Natural killer cell treated with Interleukin-12 subunit alpha and Interleukin-12 subunit beta and Interleukin-15 and Interleukin-18, amount 100 ng/mL, for 72 hours (primary cell): ENCODE measurements at regions not wholly inside any gene's neighbourhood (a gene's known extent, or its start where the extent isn't known, plus 50 kb on each side); places are given as distances from the start of the nearest gene placed in this dataset.

ENCODE experiments used
- ATAC-seq, 2 donors: fragments of 150-1000 bp; cut with Tn5 transposase in 1 of 2; sonication (Bioruptor Pico), chemical (Tn5 transposase) in 1 of 2; 2 replicates each; pipeline ENCODE4 v1.10.0; 2021
- DNase-seq: peaks from one replicate; pipeline ENCODE4 v3.0.0; 2022; ENCODE audit warnings: low spot score
- H3K27ac Mint-ChIP-seq, 2 donors: 1 replicate in 1 of 2; 2 replicates in 1 of 2; pipeline ENCODE4 v1.8.0; 2022; ENCODE audit warnings: mixed read lengths in 2 of 2, mild to moderate bottlenecking in 1 of 2, moderate library complexity in 1 of 2
- H3K27me3 Mint-ChIP-seq, 2 donors: 1 replicate in 1 of 2; 2 replicates in 1 of 2; pipeline ENCODE4 v1.8.0; 2022; ENCODE audit warnings: mixed read lengths in 2 of 2
- H3K36me3 Mint-ChIP-seq: one replicate; pipeline ENCODE4 v1.8.0; 2022; ENCODE audit warnings: mixed read lengths
- H3K4me1 Mint-ChIP-seq, 2 donors: 1 replicate in 1 of 2; 2 replicates in 1 of 2; pipeline ENCODE4 v1.8.0; 2022; ENCODE audit warnings: low read depth in 2 of 2, mixed read lengths in 2 of 2, mild to moderate bottlenecking in 1 of 2
- H3K4me3 Mint-ChIP-seq: one replicate; pipeline ENCODE4 v1.8.0; 2022; ENCODE audit warnings: mixed read lengths
- H3K9me3 Mint-ChIP-seq: 2 replicates; pipeline ENCODE4 v1.8.0; 2022; ENCODE audit warnings: mixed read lengths

- Mint-ChIP-seq H3K27ac (no peak overlapping the region), H3K9me3 (no peaks in the 10 kb centered on the region), H3K36me3 (no peaks in the 10 kb centered on the region)
These were observed 194.5 kb downstream of the OPA1 start for GRCh38 chr3:193787496-193787870.

GRCh38 chr3:193788189-193788991, 195.4 kb downstream of the OPA1 start:
- H3K4me1 Mint-ChIP-seq, result no peaks in the 10 kb centered on the region
- DNase-seq (no peak), ATAC-seq (peak; percentile 48 to 61)
- no peak overlapping the region for H3K27ac Mint-ChIP-seq
- H3K36me3 Mint-ChIP-seq, result no peaks in the 10 kb centered on the region
- H3K27me3 Mint-ChIP-seq, result peaks cover 27 to 35% of the 10 kb centered on the region in 2 donors
- H3K9me3 Mint-ChIP-seq, result no peaks in the 10 kb centered on the region
- no peak overlapping the region for H3K4me3 Mint-ChIP-seq

More at GRCh38 chr3:193787496-193787870, 194.5 kb downstream of the OPA1 start:
- H3K4me3 Mint-ChIP-seq, result no peak overlapping the region
- H3K27me3 Mint-ChIP-seq, result peaks cover 25 to 27% of the 10 kb centered on the region in 2 donors
- ATAC-seq, result no peak
- H3K4me1 Mint-ChIP-seq, result no peaks in the 10 kb centered on the region
- DNase-seq, result no peak

- no peak for ATAC-seq
- Mint-ChIP-seq H3K36me3 (no peaks in the 10 kb centered on the region), H3K27ac (no peak overlapping the region), H3K4me1 (no peaks in the 10 kb centered on the region), H3K4me3 (no peak overlapping the region), H3K27me3 (peaks cover 33 to 46% of the 10 kb centered on the region in 2 donors), H3K9me3 (no peaks in the 10 kb centered on the region)
- DNase-seq, result no peak
These were observed 196.4 kb downstream of the OPA1 start for GRCh38 chr3:193789455-193789854.

DNA sequence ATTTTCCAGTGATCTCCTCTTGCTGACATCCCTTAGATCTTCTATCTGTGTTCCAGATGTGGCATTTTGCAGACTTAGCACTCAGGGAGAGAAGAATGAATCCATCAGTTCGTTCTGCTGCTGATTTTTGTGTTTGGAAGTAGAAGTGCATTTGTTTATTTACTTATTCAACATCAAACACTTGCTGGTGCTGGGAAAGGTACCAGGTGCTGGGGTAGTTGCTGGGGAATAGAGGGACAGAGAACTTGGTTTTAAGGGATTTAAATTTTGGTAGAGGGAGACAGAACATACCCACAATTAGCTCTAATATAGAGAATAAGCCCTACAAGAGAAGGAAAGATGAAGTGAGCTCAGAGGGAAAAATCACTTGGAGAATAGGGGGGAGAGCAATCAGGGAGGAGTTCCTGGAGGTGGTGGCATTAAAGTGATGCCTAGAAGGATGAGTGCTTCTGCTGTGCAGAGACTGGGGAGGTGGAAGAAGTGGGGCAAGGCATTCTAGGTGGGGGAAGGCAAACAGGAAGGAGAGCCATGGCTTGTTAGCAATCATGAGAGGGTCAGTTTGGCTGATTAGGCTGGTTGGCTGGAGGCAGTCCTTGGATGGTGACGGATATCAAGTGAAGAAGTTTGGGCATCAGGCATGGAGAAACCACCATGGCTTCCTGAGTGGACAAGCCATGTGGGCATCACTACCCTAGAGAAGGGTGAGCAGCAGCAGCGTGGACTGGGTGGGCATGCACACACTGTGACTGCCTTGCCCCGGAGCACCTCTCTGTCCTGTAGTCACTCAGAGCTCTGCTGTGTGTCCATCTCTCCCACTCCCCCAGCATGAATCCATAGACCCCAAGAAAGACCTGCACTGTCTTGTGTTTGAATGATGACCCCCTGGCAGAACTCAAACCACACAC, 197.3 kb downstream of the OPA1 start:
- H3K36me3 Mint-ChIP-seq, result no peaks in the 10 kb centered on the region

GRCh38 chr3:193791041-193792032, 198.3 kb downstream of the OPA1 start:
- no peak overlapping the region for H3K27ac Mint-ChIP-seq
- no peak for ATAC-seq
- H3K9me3 Mint-ChIP-seq, result no peaks in the 10 kb centered on the region
- H3K27me3 Mint-ChIP-seq, result peaks cover 35 to 46% of the 10 kb centered on the region in 2 donors
- DNase-seq, result no peak
- H3K4me3 Mint-ChIP-seq, result no peak overlapping the region
- no peaks in the 10 kb centered on the region for H3K36me3 Mint-ChIP-seq
- no peaks in the 10 kb centered on the region for H3K4me1 Mint-ChIP-seq

More for the DNA sequence above, 197.3 kb downstream of the OPA1 start:
- H3K27me3 Mint-ChIP-seq, result peaks cover 28 to 43% of the 10 kb centered on the region in 2 donors
- H3K4me1 Mint-ChIP-seq, result no peaks in the 10 kb centered on the region
- no peak overlapping the region for H3K4me3 Mint-ChIP-seq
- ATAC-seq, result no peak
- H3K27ac Mint-ChIP-seq, result no peak overlapping the region
- DNase-seq, result no peak
- H3K9me3 Mint-ChIP-seq, result no peaks in the 10 kb centered on the region

DNA sequence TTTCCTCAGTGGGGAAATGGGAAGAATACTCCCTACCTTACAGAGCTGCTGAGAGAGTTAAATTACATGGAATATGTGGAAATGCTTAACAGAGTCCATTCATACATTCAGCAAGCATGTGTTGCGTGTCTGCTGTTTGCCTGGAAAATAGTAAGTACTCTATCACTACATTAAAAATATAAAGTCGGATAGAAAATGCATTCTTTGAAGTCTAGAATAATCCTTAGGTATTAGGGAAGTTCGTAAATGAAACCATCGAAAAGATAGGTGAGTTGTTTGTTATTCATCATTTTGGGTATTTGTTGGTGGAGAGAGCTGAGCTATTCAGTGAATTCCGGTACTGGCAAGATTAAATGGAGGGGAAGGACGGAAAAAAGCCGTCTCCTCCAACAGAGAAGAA, 200.1 kb downstream of the OPA1 start:
- Mint-ChIP-seq H3K4me3 (no peak overlapping the region), H3K9me3 (no peaks in the 10 kb centered on the region), H3K36me3 (no peaks in the 10 kb centered on the region), H3K27ac (no peak overlapping the region), H3K4me1 (no peaks in the 10 kb centered on the region), H3K27me3 (peaks cover 32 to 42% of the 10 kb centered on the region in 2 donors)
- ATAC-seq, result no peak
- DNase-seq, result no peak

DNA sequence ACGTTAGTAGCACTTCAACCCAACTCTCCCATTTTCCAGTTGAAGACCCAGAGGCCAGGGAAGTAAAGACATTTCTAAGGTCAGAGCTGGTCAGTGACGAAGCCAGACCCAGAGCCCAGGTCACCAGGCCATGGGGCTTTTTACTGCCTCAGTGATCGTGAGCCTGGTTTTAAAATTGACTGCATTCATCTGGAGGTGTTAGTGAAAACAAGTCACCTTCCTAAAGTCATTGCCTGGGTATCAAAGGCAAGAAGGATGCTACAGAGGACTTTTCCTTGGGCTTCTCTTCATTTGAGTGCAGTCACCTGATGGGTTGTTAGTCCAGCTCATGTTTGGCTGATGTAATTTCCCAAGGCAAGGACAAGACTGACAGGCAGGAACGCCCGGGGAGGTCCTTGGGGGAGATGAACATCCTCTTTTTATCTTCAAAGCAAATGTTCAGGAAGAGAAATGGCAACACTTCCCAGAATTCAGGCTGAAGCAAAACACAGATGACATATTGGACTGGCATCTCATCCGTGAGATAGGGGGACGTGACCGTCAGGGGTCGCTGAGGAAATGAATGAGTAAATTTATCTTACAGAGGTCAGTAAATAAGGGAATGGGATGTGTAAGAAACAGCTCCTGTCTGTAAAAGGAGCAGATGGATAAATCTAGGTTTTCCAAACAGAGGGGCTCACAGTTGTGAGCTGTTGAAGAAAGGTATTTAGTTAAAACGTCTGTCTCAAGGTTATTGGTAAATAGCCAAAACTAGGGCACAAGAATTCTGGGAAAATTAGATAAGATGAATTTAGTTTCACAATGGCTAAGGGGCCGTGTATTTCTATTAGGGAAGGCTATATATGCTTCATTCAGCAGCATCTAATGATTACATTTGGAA, 201.2 kb downstream of the OPA1 start:
- DNase-seq (no peak), ATAC-seq (no peak)
- Mint-ChIP-seq H3K4me1 (no peaks in the 10 kb centered on the region), H3K36me3 (no peaks in the 10 kb centered on the region), H3K4me3 (no peak overlapping the region), H3K27ac (no peak overlapping the region), H3K27me3 (peaks cover 36 to 48% of the 10 kb centered on the region in 2 donors), H3K9me3 (no peaks in the 10 kb centered on the region)

DNA sequence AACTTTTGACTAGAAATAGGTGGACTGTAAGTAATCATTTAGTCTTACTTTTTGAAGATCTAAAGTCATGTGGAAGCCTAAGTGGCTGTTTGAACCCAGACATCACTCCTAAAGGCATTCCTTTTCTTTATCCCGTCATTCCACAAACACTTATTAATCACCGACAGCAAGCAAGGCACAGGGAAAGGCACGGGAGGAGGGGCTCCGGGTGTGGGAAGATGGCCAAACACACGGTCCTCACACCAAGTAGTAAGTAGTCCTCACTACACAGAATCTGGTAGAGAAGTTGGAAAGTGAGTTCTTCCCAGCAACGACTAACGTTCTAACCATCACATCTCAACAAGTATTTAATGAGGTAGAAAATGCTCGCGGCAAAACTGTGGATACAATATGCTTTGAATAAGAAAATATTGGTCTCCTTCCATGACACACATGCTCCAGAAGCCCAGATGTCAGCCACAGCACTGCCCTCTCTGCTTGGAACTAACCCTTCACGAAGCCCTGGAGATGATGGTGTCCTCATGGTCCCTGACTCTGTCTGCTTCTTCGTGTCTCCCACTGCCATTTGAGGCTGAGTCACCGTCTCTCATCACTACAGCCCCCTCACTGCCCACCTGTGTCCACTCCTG, 202.2 kb downstream of the OPA1 start:
- Mint-ChIP-seq H3K4me1 (no peaks in the 10 kb centered on the region), H3K36me3 (no peaks in the 10 kb centered on the region), H3K9me3 (no peaks in the 10 kb centered on the region), H3K27ac (no peak overlapping the region), H3K4me3 (no peak overlapping the region), H3K27me3 (peaks cover 34 to 43% of the 10 kb centered on the region in 2 donors)
- ATAC-seq (no peak), DNase-seq (no peak)

- ATAC-seq (no peak), DNase-seq (no peak)
- peaks cover 28 to 39% of the 10 kb centered on the region in 2 donors for H3K27me3 Mint-ChIP-seq
- H3K4me3 Mint-ChIP-seq, result no peak overlapping the region
- no peaks in the 10 kb centered on the region for H3K36me3 Mint-ChIP-seq
- H3K4me1 Mint-ChIP-seq, result no peaks in the 10 kb centered on the region
- no peaks in the 10 kb centered on the region for H3K9me3 Mint-ChIP-seq
- no peak overlapping the region for H3K27ac Mint-ChIP-seq
These were observed 203.1 kb downstream of the OPA1 start for GRCh38 chr3:193796089-193796488.

- Mint-ChIP-seq H3K4me3 (no peak overlapping the region), H3K27me3 (peaks cover 27 to 43% of the 10 kb centered on the region in 2 donors), H3K4me1 (no peaks in the 10 kb centered on the region), H3K36me3 (no peaks in the 10 kb centered on the region), H3K27ac (no peak overlapping the region), H3K9me3 (no peaks in the 10 kb centered on the region)
- ATAC-seq (no peak), DNase-seq (no peak)
These were observed 204.6 kb downstream of the OPA1 start for GRCh38 chr3:193797566-193797965.

DNA sequence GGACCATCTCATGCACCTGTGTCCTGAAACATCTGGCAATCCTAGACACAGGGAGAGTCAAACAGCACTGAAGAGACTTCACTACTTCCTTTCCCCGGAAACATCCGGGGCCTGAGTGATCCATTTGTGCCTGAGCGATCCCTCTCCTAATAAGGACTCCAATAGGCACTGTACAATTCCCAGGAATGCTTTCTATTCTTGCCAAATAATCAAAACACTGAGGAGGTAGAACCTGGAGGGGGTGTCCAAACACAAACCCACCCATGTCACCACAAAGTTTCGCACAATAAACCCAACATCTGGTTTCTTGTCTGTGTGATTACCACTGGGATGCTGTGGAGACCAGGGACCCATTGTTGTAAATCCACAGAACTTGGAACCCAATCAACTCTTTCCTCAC, 205.0 kb downstream of the OPA1 start:
- Mint-ChIP-seq H3K4me1 (no peaks in the 10 kb centered on the region), H3K36me3 (no peaks in the 10 kb centered on the region), H3K4me3 (no peak overlapping the region), H3K27me3 (peaks cover 29 to 43% of the 10 kb centered on the region in 2 donors), H3K9me3 (no peaks in the 10 kb centered on the region), H3K27ac (no peak overlapping the region)
- ATAC-seq (no peak), DNase-seq (no peak)
